Adrenal gland (tissue), 9 donors: ENCODE measurements at regions not wholly inside any gene's neighbourhood (a gene's known extent, or its start where the extent isn't known, plus 50 kb on each side); places are given as distances from the start of the nearest gene placed in this dataset.

ENCODE experiments used
- DNase-seq, 7 donors: peaks; one replicate each; pipeline ENCODE4 v3.0.0-alpha.2; 2019 to 2020
- H3K27ac ChIP-seq, 5 donors: fragments of 200-600 bp; sonication (generic) in 4 of 5; 1 replicate in 3 of 5; 2 replicates in 2 of 5; pipeline versions ENCODE4 v1.5.1 to v1.8.0; 2016 to 2020; ENCODE audit warnings: mild to moderate bottlenecking in 1 of 5
- H3K27me3 ChIP-seq: fragments of 200-600 bp; 2 replicates; pipeline ENCODE4 v1.8.0; 2021
- H3K36me3 ChIP-seq, 2 donors: fragments of 200-600 bp; replicated peaks in 1 of 2; 1 replicate in 1 of 2; 2 replicates in 1 of 2; pipeline versions ENCODE4 v1.5.1 to v1.8.0; 2018 to 2022
- H3K4me1 ChIP-seq, 2 donors: fragments of 200-600 bp; replicated peaks in 1 of 2; 1 replicate in 1 of 2; 2 replicates in 1 of 2; pipeline versions ENCODE4 v1.5.1 to v1.8.0; 2018 to 2021
- H3K4me3 ChIP-seq, 4 donors: fragments of 200-600 bp; sonication (generic) in 3 of 4; one replicate each; pipeline ENCODE4 v1.5.1; 2016 to 2018
- H3K9me3 ChIP-seq, 3 donors: fragments of 200-600 bp; sonication (generic) in 1 of 3; replicated peaks in 1 of 3; 1 replicate in 2 of 3; 2 replicates in 1 of 3; pipeline versions ENCODE4 v1.5.1 to v1.8.0; 2016 to 2021
- POLR2A ChIP-seq, 2 donors: fragments of 450-650 bp; IDR thresholded peaks; one replicate each; pipeline ENCODE4 v1.6.1; 2017; ENCODE audit warnings: antibody characterized with exemption in 2 of 2, mild to moderate bottlenecking in 2 of 2, moderate library complexity in 1 of 2
- WGBS, 4 donors: extraction: QIAGEN DNeasy Blood & Tissue Kit in 2 of 4; methylation state at CpG; one replicate each; pipeline versions ENCODE4 v1.1.5 to v1.1.7; 2013 to 2017; 5-methylcytosine and 5-hydroxymethylcytosine counted together
- intact Hi-C, 2 donors: fragments of 100-400 bp; cut with DNase I; formaldehyde crosslinking; loops; one replicate each; pipeline versions ENCODE4 v1.14.1 to v1.15.0; 2022 to 2023
- TF ChIP-seq, protein P1 (sequence below), 6 experiments: fragments of 450-650 bp in 4 of 6; fragments of 200-600 bp in 2 of 6; sonication (generic) in 1 of 6; IDR thresholded peaks; 1 replicate in 5 of 6; 2 replicates in 1 of 6; pipeline versions ENCODE4 v1.5.1 to v1.8.0; 2016 to 2021; ENCODE audit warnings: antibody characterized with exemption in 6 of 6, mild to moderate bottlenecking in 2 of 6, moderate library complexity in 1 of 6
- donor health status: healthy with polysubstance abuse.
- donor health status: Bipolar disorder and iron deficiency.
- donor health status: DM: yes; HTN: yes; CAD: no.
- donor health status: DM: no; HTN: no; CAD: no.
- donor health status: DM: no; HTN: no; CAD: no.

DNA sequence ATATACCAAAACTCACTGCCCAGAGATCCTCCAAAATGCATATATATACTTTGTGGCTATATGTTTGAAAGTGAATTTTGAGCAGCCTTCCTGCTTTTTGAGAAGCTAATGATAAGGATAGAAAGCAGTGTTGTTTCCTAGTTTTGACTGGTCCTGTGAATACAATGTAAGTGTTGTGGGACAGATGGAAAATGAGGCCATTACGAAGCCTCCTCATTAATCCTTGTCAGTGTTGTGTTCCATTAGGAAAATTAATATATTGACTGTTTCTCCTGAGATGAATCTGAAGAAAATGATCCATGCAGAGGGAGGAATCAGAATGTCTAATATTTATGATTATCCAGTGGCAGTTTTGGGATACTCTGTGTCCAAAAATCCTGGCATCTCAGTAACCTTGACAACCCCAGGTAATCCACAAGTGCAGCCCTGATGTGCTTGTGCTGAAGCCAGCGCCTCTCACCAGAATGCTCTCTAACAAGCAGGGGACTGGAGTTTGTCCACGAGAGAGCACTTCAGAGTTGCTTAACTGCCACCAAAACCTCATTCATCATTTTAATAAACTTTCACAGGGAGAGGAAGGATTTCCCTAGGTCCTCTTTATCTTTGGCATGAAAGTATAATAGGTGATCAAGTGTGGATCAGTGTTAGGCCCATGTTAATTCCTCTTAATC lies 418.6 kb downstream of the CMPK2 start:
- 60 to 69% (median 62%) methylated on average over 3 of the region's 3 CpGs for WGBS, 4 donors
- Histone ChIP-seq H3K9me3 (no peaks in the 10 kb centered on the region), H3K36me3 (no peaks in the 10 kb centered on the region), H3K27me3 (no peaks in the 10 kb centered on the region), H3K4me3 (no peak overlapping the region), H3K4me1 (no peaks in the 10 kb centered on the region), H3K27ac (no peak overlapping the region)
- no peak for DNase-seq
- TF ChIP-seq, protein P1, sequence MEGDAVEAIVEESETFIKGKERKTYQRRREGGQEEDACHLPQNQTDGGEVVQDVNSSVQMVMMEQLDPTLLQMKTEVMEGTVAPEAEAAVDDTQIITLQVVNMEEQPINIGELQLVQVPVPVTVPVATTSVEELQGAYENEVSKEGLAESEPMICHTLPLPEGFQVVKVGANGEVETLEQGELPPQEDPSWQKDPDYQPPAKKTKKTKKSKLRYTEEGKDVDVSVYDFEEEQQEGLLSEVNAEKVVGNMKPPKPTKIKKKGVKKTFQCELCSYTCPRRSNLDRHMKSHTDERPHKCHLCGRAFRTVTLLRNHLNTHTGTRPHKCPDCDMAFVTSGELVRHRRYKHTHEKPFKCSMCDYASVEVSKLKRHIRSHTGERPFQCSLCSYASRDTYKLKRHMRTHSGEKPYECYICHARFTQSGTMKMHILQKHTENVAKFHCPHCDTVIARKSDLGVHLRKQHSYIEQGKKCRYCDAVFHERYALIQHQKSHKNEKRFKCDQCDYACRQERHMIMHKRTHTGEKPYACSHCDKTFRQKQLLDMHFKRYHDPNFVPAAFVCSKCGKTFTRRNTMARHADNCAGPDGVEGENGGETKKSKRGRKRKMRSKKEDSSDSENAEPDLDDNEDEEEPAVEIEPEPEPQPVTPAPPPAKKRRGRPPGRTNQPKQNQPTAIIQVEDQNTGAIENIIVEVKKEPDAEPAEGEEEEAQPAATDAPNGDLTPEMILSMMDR (IDR thresholded peaks at IDR 0.05) = no peak
- no peak for TF ChIP-seq POLR2A (IDR thresholded peaks at IDR 0.05)
- intact Hi-C loops = no loop called here

DNA sequence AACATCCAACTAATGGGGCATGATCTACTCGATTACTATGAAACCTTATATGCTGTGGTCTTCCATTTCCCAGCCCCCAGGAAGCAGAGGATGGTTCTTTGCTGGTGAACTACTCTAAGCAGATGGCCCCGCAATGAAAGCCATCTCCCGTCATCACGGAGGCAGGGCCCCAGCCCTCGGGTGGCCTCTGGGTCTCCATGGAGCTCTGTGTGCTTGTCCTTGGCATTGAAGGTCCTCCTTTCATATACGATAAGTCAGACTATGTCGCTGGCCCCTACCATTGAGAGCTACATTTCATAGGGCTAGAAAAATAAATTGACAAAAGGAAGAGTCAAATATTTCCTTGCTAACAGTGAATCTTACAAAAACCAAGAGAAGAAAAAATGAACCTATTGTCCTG lies 416.8 kb downstream of the CMPK2 start:
- intact Hi-C loops = no loop called here
- no peak for TF ChIP-seq POLR2A (IDR thresholded peaks at IDR 0.05)
- TF ChIP-seq, protein P1 (IDR thresholded peaks at IDR 0.05) = no peak
- H3K27ac ChIP-seq = no peak overlapping the region
- no peaks in the 10 kb centered on the region for H3K9me3 ChIP-seq
- no peak for DNase-seq
- WGBS, 4 donors = 52 to 65% (median 60%) methylated on average over 7 of the region's 7 CpGs
- no peak overlapping the region for H3K4me3 ChIP-seq
- H3K4me1 ChIP-seq = no peaks in the 10 kb centered on the region
- no peaks in the 10 kb centered on the region for H3K27me3 ChIP-seq
- H3K36me3 ChIP-seq = no peaks in the 10 kb centered on the region

DNA sequence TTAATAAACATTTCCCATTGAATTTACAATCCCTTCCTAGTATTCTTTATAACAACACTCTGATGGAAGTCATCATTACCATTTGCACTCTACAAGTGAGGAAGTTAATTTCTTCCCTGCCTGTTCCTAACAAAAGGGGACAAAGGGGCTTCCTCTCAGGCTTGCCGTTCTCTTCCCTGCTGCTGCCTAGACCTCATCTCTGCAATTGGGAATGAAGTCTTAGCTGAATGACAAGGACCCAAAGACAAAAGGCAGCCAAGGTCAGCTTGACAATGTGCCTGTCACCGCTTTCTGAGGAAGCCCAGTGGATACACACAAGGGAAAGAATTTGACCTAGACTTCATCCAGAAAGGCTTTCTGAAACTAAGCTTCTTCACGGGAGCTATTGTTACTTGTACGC lies 416.4 kb downstream of the CMPK2 start:
- H3K4me3 ChIP-seq = no peak overlapping the region
- intact Hi-C loops = no loop called here
- no peaks in the 10 kb centered on the region for H3K9me3 ChIP-seq
- DNase-seq = no peak
- H3K36me3 ChIP-seq = no peaks in the 10 kb centered on the region
- H3K27ac ChIP-seq = no peak overlapping the region
- H3K4me1 ChIP-seq = no peaks in the 10 kb centered on the region
- no peaks in the 10 kb centered on the region for H3K27me3 ChIP-seq
- 58 to 74% (median 63%) methylated on average over 4 of the region's 4 CpGs for WGBS, 4 donors
- TF ChIP-seq, protein P1 (IDR thresholded peaks at IDR 0.05) = no peak
- TF ChIP-seq POLR2A (IDR thresholded peaks at IDR 0.05) = no peak

DNA sequence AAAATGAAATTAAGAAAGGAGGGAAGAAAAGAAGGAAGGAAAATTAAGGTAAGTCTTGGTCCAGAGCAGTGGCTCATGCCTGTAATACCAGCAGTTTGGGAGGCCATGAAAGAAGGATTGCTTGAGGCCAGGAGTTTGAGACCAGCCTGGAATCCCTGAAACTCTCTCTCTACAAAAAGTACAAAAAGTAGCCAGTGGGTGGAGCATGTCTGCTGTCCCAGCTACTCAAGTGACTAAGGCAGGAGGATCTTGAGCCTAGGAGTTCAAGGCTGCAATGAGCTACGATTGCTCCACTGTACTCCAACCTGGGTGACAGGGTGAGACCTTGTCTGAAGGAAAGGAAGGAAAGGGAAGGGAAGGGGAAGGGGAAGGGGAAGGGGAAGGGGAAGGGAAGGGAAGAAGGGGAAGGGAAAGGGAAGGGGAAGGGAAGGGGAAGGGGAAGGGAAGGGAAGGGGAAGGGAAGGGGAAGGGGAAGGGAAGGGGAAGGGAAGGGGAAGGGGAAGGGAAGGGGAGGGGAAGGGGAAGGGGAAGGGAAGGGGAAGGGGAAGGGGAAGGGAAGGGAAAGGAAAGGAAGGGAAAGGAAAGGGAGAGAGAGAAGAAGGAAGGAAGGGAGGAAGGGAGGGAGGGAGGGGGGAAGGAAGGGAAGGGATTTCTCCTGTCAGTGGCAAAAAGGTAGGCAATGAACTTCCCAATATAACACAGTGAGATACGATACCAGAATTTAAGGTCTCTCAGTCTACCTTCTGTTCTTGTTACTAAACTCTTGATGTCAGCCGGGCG lies 412.8 kb downstream of the CMPK2 start:
- Histone ChIP-seq H3K4me1 (no peaks in the 10 kb centered on the region), H3K4me3 (no peak overlapping the region), H3K27ac (no peak overlapping the region), H3K9me3 (no peaks in the 10 kb centered on the region), H3K27me3 (no peaks in the 10 kb centered on the region), H3K36me3 (no peaks in the 10 kb centered on the region)
- no peak for DNase-seq
- TF ChIP-seq, protein P1 (IDR thresholded peaks at IDR 0.05) = no peak
- no peak for TF ChIP-seq POLR2A (IDR thresholded peaks at IDR 0.05)
- intact Hi-C loops = no loop called here
- whole genome bisulfite sequencing, 4 donors = 73 to 79% (median 77%) methylated on average over 4 of the region's 4 CpGs
